ENCODE measurements at regions not wholly inside any gene's neighbourhood (a gene's known extent, or its start where the extent isn't known, plus 50 kb on each side); places are given as distances from the start of the nearest gene placed in this dataset.

DNA sequence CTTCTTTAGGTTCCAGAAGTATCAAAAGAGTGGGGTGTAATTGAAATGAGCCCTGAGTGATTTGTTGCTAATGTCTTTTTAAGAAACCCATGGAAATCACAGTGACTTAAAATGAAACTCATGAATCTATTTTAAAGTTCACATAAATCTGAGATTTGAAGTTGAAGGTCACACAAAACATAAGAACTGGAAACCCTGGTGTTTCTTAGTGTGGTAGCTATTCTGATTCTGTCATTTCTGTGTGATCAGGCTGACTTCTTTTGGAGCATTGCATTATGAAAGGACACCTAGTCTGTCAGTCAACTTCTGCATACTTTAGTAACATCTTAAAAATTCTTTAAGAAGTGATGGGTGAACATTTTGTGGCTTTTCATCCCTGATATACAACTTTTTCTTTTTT, 448.8 kb downstream of the TLE4 start:
- Histone ChIP-seq H3K4me1 (ENCODE audit: insufficient read depth, low read length) (no peaks in the 10 kb centered on the region), H3K27me3 (ENCODE audit: control insufficient read depth in 1 of 2, insufficient read depth in 2 of 2, low read length in 2 of 2) (no peaks in the 10 kb centered on the region), H3K9ac (ENCODE audit: low read length) (no peak overlapping the region), H3K36me3 (ENCODE audit: insufficient read depth, low read length) (no peaks in the 10 kb centered on the region), H3K4me3 (ENCODE audit: low read depth in 1 of 2, low read length in 2 of 2) (no peak overlapping the region), H3K27ac (ENCODE audit: low read depth, low read length) (no peak overlapping the region), H3K9me3 (ENCODE audit: low read length) (no peaks in the 10 kb centered on the region)

DNA sequence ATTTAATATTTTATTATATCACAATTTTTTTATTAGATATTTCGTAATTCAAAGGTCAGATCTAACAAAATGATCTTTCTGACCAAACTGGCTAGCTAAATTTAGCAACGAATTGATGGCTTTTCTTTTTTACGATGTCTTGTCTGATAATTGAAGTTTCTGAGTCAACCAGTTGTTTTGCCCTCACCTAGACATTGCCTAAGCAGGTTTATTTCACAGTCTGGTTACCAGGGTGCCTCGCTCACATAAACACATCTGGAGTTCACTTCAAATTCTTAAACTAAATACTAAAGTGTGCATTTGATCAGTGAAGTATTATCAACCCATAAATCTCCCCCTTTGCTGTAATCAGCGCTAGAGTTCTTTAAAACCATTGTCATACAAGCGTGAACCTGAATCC, 448.3 kb downstream of the TLE4 start:
- Histone ChIP-seq H3K27me3 (ENCODE audit: control insufficient read depth in 1 of 2, insufficient read depth in 2 of 2, low read length in 2 of 2) (no peaks in the 10 kb centered on the region), H3K36me3 (ENCODE audit: insufficient read depth, low read length) (no peaks in the 10 kb centered on the region), H3K4me3 (ENCODE audit: low read depth in 1 of 2, low read length in 2 of 2) (no peak overlapping the region), H3K9me3 (ENCODE audit: low read length) (no peaks in the 10 kb centered on the region), H3K27ac (ENCODE audit: low read depth, low read length) (no peak overlapping the region), H3K4me1 (ENCODE audit: insufficient read depth, low read length) (no peaks in the 10 kb centered on the region), H3K9ac (ENCODE audit: low read length) (no peak overlapping the region)

DNA sequence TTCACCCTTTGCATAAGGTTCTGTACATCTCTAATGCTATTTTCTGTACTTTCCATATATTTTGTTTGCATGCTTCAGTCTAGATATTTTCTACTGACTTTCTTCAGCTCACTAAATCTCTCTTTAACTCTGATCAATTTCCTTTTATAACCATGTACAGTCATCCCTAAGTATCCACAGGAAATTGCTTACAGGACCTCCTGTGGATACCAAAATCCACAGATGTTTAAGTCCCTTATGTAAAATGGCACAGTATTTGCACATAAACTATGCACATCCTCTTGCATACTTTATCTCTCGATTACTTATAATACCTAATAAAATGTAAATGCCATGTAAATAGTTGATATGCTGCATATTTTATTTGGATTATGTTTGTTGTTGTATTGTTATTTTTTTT, 442.1 kb downstream of the TLE4 start:
- no peak overlapping the region for H3K27ac ChIP-seq (ENCODE audit: low read depth, low read length)
- no peaks in the 10 kb centered on the region for H3K9me3 ChIP-seq (ENCODE audit: low read length)
- H3K36me3 ChIP-seq (ENCODE audit: insufficient read depth, low read length): no peaks in the 10 kb centered on the region
- no peak overlapping the region for H3K4me3 ChIP-seq (ENCODE audit: low read depth in 1 of 2, low read length in 2 of 2)
- no peaks in the 10 kb centered on the region for H3K27me3 ChIP-seq (ENCODE audit: control insufficient read depth in 1 of 2, insufficient read depth in 2 of 2, low read length in 2 of 2)
- H3K9ac ChIP-seq (ENCODE audit: low read length): no peak overlapping the region
- no peaks in the 10 kb centered on the region for H3K4me1 ChIP-seq (ENCODE audit: insufficient read depth, low read length)

DNA sequence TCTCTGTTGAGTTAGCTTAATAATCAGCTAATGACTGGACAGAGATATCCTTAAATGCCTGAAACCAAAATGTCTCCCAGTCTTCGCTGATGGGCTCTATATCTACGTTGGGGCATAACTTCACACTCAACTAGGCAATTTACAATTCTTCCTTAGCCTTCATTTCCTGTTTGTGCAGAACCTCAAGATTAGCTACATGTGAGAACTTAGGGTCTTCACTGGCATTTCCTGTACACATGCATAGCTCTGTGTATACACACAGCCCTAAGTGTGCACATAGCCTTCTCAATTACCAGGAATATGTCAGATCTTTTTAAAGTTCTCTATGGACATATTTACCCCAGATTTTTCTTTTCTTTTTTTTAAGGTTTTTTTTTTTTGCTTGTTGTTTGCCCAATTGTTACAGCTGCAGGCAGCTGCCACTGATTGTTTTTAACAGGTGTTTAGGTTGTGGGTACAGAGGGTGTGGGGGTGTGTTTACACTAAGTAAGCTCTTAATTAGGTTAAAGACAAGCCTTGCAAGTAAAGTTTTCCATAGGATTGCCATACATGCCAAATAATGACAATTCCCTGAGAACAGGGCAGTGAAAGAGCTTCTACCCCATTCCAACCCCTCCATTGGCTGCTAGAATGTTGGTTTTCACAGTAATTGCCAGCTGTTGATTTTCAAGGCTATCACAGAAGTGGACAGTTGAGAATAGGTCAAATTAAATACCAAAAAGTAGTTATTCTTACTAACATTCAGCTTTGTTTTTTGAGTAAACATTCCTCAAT, 441.0 kb downstream of the TLE4 start:
- H3K36me3 ChIP-seq (ENCODE audit: insufficient read depth, low read length): no peaks in the 10 kb centered on the region
- H3K9ac ChIP-seq (ENCODE audit: low read length): no peak overlapping the region
- H3K27me3 ChIP-seq (ENCODE audit: control insufficient read depth in 1 of 2, insufficient read depth in 2 of 2, low read length in 2 of 2): no peaks in the 10 kb centered on the region
- no peaks in the 10 kb centered on the region for H3K4me1 ChIP-seq (ENCODE audit: insufficient read depth, low read length)
- H3K27ac ChIP-seq (ENCODE audit: low read depth, low read length): no peak overlapping the region
- no peaks in the 10 kb centered on the region for H3K9me3 ChIP-seq (ENCODE audit: low read length)
- no peak overlapping the region for H3K4me3 ChIP-seq (ENCODE audit: low read depth in 1 of 2, low read length in 2 of 2)

DNA sequence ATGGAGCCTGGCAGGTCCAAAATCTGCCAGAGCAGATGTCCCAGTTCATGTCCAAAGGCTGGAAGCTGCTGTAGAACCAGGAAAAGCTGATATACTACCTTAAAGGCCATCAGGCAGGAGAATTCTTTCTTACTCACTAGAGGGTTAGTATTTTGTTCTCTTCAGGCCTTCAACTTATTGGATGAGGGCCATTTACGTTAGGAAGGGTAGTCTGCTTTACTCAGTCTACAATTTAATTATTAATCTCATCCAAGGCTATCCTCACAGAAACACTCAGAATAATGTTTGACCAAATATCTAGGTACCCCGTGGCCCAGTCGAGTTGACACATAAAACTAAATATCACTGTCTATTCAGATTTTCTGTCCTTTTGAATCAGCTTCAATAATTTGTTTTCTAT, 437.4 kb downstream of the TLE4 start:
- Histone ChIP-seq H3K4me3 (ENCODE audit: low read depth in 1 of 2, low read length in 2 of 2) (no peak overlapping the region), H3K9me3 (ENCODE audit: low read length) (no peaks in the 10 kb centered on the region), H3K27me3 (ENCODE audit: control insufficient read depth in 1 of 2, insufficient read depth in 2 of 2, low read length in 2 of 2) (no peaks in the 10 kb centered on the region), H3K36me3 (ENCODE audit: insufficient read depth, low read length) (no peaks in the 10 kb centered on the region), H3K27ac (ENCODE audit: low read depth, low read length) (no peak overlapping the region), H3K9ac (ENCODE audit: low read length) (no peak overlapping the region), H3K4me1 (ENCODE audit: insufficient read depth, low read length) (peaks cover 7% of the 10 kb centered on the region)

DNA sequence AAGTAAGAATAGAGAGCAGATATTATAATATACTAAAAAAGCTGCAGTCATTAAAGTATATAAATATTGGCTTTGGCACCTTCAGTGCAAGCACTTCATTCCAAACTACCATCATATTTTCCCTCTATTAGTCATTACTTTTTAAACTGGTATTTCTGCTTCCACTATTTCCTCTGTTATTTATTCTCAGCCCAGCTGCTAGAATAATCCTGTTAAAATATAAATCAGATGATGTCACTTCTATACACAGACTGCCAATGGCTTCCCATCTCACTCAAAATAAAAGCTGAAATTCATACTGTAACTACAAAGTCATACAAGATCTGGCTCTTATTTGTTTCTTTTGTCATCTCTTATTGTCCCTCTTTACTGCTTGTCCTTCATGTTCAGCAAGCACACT, 432.9 kb downstream of the TLE4 start:
- no peaks in the 10 kb centered on the region for H3K9me3 ChIP-seq (ENCODE audit: low read length)
- H3K36me3 ChIP-seq (ENCODE audit: insufficient read depth, low read length): no peaks in the 10 kb centered on the region
- no peak overlapping the region for H3K4me3 ChIP-seq (ENCODE audit: low read depth in 1 of 2, low read length in 2 of 2)
- peaks cover 7% of the 10 kb centered on the region for H3K4me1 ChIP-seq (ENCODE audit: insufficient read depth, low read length)
- H3K27ac ChIP-seq (ENCODE audit: low read depth, low read length): no peak overlapping the region
- no peak overlapping the region for H3K9ac ChIP-seq (ENCODE audit: low read length)
- no peaks in the 10 kb centered on the region for H3K27me3 ChIP-seq (ENCODE audit: control insufficient read depth in 1 of 2, insufficient read depth in 2 of 2, low read length in 2 of 2)

DNA sequence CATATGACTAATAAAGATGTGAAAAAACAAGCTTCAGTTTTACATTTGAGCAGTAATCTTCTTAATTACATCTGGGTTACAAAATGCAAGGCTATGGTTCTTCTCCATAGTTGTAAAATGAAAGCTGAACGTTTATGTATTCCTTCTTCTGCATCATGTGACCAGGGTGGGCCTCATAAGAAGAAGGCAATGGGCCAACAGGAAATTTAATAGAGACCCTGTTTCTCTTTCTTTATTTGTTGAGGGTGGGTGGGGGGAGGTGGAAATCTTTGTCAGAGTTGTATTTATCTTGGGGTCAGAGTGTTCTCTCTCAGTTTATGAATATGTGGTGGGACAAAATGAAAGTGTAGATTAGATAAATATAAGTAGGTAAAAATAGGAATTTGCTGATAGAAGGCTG, 418.8 kb downstream of the TLE4 start:
- H3K4me3 ChIP-seq (ENCODE audit: low read depth in 1 of 2, low read length in 2 of 2): no peak overlapping the region
- H3K9ac ChIP-seq (ENCODE audit: low read length): no peak overlapping the region
- H3K36me3 ChIP-seq (ENCODE audit: insufficient read depth, low read length): no peaks in the 10 kb centered on the region
- H3K4me1 ChIP-seq (ENCODE audit: insufficient read depth, low read length): peaks cover 8% of the 10 kb centered on the region
- no peak overlapping the region for H3K27ac ChIP-seq (ENCODE audit: low read depth, low read length)
- no peaks in the 10 kb centered on the region for H3K27me3 ChIP-seq (ENCODE audit: control insufficient read depth in 1 of 2, insufficient read depth in 2 of 2, low read length in 2 of 2)
- no peaks in the 10 kb centered on the region for H3K9me3 ChIP-seq (ENCODE audit: low read length)

DNA sequence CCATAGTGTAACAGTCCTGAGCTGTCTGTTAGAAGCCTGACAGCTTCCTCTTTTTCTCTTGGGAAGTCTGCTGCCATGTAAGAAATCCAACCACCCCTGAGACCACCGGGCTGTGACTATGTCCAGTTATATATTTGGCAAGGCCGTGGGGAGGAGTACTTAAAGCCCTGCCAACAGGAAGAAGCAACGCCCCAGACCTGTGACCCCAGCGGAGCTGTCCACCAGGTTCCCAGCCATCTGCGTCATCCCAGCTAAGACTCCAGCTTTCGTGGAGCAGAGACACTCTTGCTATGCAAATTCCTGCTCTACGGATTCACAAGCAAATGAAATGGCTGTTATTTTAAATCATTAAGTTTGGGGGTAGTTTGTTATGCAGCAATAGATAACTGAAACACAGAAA, 417.3 kb downstream of the TLE4 start:
- Histone ChIP-seq H3K4me1 (ENCODE audit: insufficient read depth, low read length) (peaks cover 8% of the 10 kb centered on the region), H3K9me3 (ENCODE audit: low read length) (no peaks in the 10 kb centered on the region), H3K36me3 (ENCODE audit: insufficient read depth, low read length) (no peaks in the 10 kb centered on the region), H3K4me3 (ENCODE audit: low read depth in 1 of 2, low read length in 2 of 2) (no peak overlapping the region), H3K27ac (ENCODE audit: low read depth, low read length) (no peak overlapping the region), H3K27me3 (ENCODE audit: control insufficient read depth in 1 of 2, insufficient read depth in 2 of 2, low read length in 2 of 2) (no peaks in the 10 kb centered on the region), H3K9ac (ENCODE audit: low read length) (no peak overlapping the region)

DNA sequence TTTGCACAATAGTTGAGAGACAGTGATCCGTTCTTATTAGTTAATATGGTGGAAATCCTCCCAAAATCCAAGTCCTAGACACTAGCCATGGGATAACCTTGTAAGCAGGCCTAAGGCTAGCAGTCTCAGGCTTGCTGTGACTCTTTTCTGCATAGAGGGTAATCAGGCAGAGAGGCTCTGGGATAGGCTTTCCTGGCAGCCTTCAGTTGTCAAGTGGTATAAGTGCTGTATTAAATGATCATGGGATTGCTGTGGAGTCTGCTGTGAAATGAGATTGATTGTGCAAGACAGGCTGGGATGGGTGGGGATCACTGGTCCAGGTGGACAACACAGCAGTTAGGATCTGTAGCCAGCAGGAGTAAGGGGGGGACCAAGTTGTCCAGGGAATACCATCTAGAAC, 416.4 kb downstream of the TLE4 start:
- Histone ChIP-seq H3K4me3 (ENCODE audit: low read depth in 1 of 2, low read length in 2 of 2) (no peak overlapping the region), H3K36me3 (ENCODE audit: insufficient read depth, low read length) (no peaks in the 10 kb centered on the region), H3K27ac (ENCODE audit: low read depth, low read length) (no peak overlapping the region), H3K9me3 (ENCODE audit: low read length) (no peaks in the 10 kb centered on the region), H3K27me3 (ENCODE audit: control insufficient read depth in 1 of 2, insufficient read depth in 2 of 2, low read length in 2 of 2) (no peaks in the 10 kb centered on the region), H3K9ac (ENCODE audit: low read length) (no peak overlapping the region), H3K4me1 (ENCODE audit: insufficient read depth, low read length) (peaks cover 8% of the 10 kb centered on the region)

DNA sequence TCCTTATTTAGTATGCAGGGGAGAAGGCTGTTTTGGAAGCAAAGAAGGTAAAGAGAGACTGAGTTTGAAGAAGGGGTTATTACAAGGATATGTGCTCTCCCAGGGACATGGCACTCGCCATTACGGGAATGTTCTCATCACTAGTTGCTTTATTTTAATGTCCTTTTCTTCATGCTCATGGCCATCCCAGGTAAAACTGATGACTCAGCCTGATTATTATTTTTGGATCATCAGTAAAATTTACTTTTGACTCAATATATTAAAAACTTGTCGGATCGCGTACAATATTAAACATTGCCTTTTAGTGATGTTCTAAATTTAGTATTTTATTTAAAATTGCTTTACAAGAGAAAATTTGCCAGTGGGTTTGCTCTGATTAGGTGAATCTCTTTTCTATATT, 414.7 kb downstream of the TLE4 start:
- Histone ChIP-seq H3K36me3 (ENCODE audit: insufficient read depth, low read length) (no peaks in the 10 kb centered on the region), H3K9me3 (ENCODE audit: low read length) (no peaks in the 10 kb centered on the region), H3K4me1 (ENCODE audit: insufficient read depth, low read length) (peaks cover 8% of the 10 kb centered on the region), H3K4me3 (ENCODE audit: low read depth in 1 of 2, low read length in 2 of 2) (no peak overlapping the region), H3K27ac (ENCODE audit: low read depth, low read length) (no peak overlapping the region), H3K27me3 (ENCODE audit: control insufficient read depth in 1 of 2, insufficient read depth in 2 of 2, low read length in 2 of 2) (no peaks in the 10 kb centered on the region), H3K9ac (ENCODE audit: low read length) (no peak overlapping the region)

DNA sequence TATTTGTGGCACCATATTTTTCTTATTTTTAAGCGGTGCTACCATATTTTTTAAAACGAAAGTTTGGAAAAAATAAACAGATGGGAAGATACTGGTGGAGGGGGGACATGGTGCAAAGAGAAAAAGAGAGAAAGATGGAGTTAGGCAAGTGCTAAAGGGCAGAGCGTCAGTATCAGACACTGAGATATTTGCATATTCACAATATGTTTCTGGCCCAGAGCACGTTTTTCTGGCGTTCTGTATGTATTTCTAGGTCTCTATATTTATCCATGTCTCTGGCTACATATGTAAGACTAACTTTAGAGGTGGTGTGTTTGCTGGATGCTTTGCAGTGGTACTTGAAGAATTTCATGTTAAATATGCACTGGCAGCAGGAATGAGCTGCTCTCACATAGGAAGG, 414.0 kb downstream of the TLE4 start:
- Histone ChIP-seq H3K27ac (ENCODE audit: low read depth, low read length) (no peak overlapping the region), H3K9ac (ENCODE audit: low read length) (no peak overlapping the region), H3K36me3 (ENCODE audit: insufficient read depth, low read length) (no peaks in the 10 kb centered on the region), H3K4me1 (ENCODE audit: insufficient read depth, low read length) (peaks cover 8% of the 10 kb centered on the region), H3K4me3 (ENCODE audit: low read depth in 1 of 2, low read length in 2 of 2) (no peak overlapping the region), H3K27me3 (ENCODE audit: control insufficient read depth in 1 of 2, insufficient read depth in 2 of 2, low read length in 2 of 2) (no peaks in the 10 kb centered on the region), H3K9me3 (ENCODE audit: low read length) (no peaks in the 10 kb centered on the region)

DNA sequence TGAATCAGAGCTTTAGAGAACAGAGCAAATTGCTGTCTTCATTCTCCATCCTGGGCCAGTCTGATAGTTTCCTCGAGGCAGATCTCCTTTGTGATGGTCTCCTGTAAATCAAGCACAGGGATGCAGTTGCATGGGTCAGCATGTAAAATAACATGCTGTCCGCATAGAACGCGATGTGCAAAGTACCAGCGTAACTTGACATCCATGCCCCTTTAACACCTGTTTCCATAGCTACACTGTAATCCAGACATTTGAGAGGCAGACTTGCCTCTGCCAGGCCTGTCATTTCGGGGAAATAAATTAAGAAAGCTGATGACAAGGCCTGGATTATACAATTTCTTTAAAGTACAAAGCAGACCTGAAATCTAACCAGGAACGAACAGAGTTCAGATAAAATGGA, 413.5 kb downstream of the TLE4 start:
- H3K36me3 ChIP-seq (ENCODE audit: insufficient read depth, low read length): no peaks in the 10 kb centered on the region
- H3K27ac ChIP-seq (ENCODE audit: low read depth, low read length): no peak overlapping the region
- H3K4me3 ChIP-seq (ENCODE audit: low read depth in 1 of 2, low read length in 2 of 2): no peak overlapping the region

More for the DNA sequence above, 413.5 kb downstream of the TLE4 start:
- Histone ChIP-seq H3K27me3 (ENCODE audit: control insufficient read depth in 1 of 2, insufficient read depth in 2 of 2, low read length in 2 of 2) (no peaks in the 10 kb centered on the region), H3K4me1 (ENCODE audit: insufficient read depth, low read length) (peaks cover 4% of the 10 kb centered on the region), H3K9ac (ENCODE audit: low read length) (no peak overlapping the region), H3K9me3 (ENCODE audit: low read length) (no peaks in the 10 kb centered on the region)

Measured in muscle layer of colon (tissue), 2 donors.